NCI-H524 treated with DMSO at 0.1 percent for 48 hours (cell line): ENCODE measurements at regions not wholly inside any gene's neighbourhood (a gene's known extent, or its start where the extent isn't known, plus 50 kb on each side); places are given as distances from the start of the nearest gene placed in this dataset.

Experiments
- DNase-seq: peaks from one replicate; lab custom pipeline; 2025; lab: John Stamatoyannopoulos, UW

DNA sequence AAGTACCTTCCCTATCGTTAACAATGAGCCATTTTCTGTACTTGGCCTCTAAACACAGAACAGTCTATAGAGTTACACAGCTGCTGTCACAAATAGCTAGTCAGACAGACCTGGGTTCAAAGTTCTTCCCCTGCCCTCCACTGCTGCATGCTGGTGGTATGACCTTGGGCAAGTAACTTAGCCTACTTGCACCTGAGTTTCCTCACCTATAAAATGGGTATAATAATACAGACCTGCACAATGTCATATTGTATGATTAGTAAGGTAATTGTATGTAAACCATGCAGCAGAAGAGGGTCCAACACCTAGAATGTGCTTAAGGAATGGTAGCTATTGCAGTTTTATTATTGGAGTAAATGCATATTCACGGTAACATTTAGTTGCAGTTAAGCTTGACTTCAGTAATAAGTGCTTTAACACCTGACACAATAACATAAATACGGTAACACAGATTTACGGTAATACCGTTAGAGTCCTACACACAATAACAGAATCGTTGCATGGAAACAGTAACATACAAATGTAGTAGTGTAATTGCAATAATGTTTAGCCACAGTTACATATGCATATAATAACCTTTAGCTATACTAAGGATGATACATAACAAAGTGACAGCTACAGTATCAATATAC lies 193.3 kb upstream of the CSF3R start:
- DNase-seq, result no peak

DNA sequence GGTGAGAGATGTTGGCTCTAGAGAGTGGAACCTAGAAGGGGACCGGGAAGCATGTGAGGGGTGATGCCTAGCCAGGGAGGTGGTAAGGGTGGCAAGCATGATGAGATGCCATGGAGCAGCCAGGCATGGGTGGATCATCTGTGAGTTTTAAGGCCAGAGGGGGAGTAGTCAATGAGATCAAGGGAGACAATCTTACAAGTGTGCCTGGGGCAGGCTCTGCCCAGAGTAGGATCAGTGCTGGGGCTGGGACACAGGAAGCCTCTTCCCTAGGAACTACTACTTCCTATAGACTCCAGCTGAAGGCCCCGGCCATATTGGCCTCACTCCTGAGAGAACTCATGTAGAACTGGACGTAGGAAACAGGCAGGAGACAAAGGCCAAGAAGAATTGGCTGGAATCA lies 192.4 kb upstream of the CSF3R start:
- no peak for DNase-seq

DNA sequence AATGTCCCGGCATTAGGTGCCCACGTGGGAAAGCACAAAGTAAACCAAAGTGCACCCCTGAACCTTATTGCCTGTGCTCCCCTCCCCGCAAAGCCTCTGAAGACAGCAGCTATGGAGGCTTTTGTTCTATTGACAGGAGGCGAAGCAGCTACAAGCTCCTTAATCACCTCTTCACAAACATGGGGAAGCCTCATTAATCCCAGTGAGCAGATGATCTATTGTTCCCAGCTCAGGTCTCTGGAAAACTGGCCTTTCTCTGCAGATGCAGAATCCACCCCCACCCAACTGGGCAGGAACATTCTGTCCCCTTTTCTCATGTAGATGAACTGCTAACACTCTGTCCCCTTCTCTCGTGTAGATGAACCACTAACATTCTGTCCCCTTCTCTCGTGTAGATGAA lies 190.5 kb upstream of the CSF3R start:
- peak; percentile 88 for DNase-seq

DNA sequence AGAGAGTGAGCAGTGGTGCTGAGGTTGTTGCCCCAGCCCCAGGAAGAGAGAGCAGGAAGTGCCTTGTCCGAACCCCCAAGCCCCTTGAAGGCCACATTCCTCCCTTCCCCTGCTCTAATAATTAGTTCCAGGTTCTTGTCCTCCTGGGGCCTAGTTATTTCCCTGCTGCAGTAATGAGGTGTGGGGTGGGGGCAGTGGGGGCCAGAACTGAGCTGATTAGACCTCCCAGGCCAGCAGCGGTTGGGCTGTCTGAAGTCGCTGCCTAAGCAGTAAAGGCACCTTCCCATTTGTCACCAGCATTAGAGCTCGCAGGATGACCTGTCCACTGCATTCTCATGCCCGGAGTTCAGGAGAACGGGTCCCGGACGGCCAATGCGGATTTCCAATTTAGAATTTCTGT lies 186.5 kb upstream of the CSF3R start:
- no peak for DNase-seq

DNA sequence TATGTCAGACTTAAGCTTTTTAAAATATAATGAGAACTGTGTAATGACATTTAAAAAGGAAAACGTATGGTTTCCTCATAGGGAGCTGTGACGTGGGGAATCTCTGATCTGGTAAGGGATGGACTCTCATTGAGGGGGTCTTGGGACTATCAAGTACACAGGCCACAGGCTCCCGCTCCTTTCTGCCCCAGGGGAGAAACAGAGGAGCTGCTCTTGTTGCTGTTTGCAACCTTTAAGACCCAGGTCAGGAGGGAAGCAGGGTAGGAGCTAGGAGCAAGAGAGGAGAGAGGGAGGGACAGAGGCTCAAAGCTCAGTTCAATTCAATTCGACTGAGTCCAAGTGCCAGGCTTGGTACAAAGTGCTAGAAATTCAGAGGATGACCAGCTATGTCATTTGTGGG lies 185.1 kb upstream of the CSF3R start:
- DNase-seq, result no peak

DNA sequence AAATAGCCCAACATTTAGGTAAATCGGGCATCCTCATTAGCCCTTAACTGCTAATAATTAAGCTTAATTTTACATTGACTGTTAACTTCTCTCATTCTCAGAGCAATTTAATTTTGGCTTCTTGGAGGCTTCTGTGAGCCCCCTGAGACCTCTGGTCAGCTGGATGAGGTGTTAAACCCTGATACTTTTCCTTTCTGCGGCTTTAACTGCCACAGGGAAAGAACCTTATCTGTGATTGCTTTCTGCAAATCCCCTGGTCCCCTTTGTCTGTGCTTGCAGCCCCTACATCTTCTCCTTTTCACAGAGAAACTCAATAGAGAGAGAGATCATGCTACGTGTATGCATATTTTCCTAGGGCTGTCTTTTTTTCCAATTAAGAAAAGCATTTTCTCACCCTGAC lies 184.5 kb upstream of the CSF3R start:
- no peak for DNase-seq

DNA sequence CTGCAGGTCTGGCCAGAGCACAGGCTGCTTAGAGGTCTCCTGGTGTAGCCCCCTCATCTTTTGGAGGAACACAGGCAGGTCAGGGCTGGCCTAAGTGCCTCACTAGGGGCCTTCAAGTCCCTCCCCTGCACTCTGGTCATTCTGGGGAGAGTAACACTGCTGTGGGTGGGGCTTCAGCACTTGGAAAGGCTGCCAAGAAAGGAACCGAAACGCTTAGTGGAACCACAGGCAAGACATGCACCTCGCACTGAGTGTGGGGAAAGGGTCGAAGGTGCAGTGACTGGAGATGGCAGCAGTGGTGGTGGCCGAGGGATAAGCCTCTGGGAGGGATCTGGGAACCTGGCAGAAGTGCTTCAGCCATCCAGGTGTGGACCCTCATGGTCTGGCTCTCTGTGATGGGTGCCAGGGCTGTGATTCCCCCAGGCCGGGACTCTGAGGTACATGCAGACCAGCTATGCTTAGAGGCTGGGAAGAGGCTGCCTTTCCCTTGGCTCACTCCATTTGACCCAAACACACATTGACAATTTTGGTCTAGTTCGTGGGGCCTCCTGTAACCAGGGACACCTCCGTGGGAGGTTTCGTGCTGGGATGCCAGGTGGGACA lies 182.9 kb upstream of the CSF3R start:
- DNase-seq, result no peak

DNA sequence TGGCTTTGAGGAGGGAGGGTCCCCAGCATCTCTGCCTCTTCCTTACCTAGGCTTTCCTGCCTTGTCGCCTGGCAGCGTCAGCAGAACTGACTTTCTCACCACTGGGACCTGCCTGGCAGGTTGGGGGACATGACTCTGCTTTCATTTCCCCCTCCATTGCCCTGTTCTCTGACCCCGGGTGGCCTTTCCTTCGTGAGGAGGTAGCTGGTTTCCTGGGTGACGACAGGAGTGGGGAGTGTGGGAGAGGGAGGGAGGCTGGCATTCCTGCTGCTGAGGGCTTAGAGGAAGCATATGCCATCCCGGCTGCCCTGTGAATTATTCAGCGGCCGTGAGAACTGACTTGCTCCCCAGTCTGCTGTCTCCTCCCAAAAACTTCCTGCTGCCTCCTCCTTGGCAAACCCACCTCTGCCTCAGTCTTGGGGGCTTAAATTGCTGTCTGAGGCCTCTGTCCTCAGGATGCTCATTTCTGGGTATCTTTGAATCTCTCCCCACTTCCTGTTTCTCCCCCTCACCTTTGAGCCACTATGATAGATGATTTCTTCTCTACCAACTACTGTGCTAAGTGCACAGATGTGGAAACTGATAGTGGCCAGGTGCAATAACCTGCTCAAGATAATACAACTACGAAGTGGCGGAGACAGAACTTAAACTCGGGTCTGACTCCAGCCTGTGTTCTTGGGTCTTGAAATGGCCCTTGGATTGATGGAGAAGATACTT lies 182.0 kb upstream of the CSF3R start:
- peak; percentile 55 for DNase-seq

DNA sequence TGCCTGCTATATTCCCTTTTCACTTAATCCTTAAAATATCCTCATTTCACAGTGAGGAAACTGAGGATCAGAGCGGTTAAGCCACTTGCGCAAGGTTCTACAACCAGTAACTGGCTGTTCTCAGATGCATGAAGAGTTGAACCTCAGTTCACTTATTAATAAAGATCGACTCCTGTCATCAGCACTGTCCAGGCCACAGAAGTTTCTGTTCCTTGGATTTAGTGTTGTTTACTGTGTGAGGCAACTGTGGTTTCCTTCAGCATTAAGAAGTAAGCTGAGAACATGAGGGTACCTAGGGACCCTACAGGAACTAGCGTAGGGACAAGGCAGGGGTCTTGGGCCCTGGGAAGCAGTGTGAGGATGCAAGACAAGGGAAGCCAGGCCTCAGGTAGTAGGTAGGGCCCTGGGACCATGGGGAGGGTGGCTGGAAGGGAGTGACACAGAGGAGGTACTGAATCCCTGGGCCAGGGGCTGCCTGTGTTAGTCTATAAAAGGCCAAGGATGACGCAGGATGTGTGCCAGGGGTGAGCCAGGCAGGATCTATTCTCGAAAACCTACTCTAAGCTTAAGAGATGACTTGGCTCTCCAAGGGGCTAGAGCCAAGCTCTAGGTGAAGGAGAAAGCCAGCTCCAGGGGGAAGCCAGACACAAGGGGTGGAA lies 181.2 kb upstream of the CSF3R start:
- DNase-seq, result no peak

DNA sequence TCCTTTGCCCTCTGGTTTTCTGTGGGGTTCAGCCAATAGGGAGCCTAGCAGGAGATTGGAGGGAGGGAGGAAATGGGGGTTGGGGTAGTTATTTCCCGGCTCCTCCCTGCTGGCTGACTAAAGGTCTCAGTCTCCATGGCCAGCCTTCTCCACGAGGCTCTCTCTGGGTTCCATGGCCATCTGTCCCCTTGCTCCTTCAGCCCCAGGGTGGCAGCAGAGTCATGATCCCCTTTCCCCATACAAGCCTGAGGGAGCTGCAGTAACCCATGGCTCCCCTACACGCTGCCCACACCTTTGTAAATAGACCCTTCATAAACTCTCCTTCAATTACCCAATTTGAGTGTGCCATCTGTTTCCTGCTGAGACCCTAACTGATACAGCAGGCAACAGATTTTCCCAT lies 176.1 kb upstream of the CSF3R start:
- DNase-seq, result peak; percentile 94

DNA sequence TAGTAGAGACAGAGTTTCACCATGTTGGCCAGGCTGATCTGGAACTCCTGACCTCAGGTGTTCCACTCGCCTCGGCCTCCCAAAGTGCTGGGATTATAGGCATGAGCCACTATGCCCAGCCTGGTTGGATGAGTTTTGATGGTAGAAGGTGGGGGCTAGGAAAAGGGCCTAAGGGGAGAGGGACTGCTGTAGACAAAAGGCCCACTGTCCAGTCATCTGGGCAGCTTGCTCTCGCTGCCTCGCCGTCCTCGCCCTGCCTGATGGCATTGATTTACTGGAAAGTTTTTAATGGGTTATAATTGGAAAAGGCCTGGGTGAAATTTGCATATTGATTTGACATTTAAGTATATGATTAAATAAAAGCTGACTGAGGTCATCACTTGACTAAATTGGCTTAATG lies 175.1 kb upstream of the CSF3R start:
- no peak for DNase-seq

DNA sequence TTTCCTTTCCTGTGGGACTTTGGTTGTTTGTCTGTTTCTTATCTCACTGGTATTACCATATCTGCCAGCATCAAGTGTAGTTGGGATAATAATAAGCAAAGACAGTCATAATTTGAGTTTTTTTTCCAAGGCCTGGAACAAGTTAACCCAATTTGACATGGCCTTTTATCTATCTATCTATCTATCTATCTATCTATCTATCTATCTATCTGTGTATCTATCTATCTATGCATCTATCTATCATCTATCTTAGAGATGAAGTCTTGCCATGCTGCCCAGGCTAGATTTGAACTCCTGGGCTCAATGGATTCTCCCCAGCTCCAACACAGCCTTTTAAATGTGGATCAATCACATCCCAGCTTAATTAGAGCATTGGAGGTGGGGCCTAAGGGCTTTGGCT lies 174.1 kb upstream of the CSF3R start:
- DNase-seq, result no peak

DNA sequence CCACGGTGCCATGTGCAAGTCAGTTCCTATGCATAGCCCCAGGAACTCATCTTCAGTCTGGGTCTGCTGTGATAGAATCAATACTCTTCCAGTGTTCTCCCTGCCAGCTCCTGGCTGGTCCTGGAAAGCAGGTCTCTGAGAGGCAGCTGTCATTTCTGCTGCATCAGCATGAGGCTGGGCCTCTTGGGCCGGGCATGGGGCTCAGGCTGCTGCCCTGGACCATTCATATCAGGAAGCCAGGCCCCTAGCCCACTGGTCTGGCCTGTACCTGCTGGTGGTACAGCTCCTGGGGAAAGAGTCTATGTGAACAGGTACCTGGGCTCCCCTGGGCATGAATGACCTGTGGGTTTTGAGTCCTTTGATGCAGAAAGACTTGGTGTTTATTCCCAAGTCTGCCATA lies 173.6 kb upstream of the CSF3R start:
- DNase-seq, result no peak

DNA sequence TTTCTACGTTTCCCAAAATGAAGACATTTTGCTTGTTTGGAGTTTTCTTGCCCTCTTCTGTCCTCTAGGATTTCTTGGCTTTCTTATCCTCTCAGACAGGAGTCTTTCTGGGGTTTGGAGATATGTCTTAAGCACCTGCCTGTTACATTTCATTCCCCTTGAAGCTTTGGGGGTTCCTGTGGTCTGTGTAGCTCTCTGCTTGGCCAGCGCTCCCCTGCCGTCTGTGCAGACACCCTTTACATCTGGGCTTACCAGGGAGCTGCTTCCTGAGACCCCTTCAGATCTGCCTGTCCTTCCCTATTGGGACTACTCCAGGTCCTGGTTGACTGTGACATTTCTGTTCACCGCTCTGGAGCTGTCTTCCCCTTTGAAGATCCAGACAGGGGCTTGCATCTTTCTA lies 171.9 kb upstream of the CSF3R start:
- no peak for DNase-seq

DNA sequence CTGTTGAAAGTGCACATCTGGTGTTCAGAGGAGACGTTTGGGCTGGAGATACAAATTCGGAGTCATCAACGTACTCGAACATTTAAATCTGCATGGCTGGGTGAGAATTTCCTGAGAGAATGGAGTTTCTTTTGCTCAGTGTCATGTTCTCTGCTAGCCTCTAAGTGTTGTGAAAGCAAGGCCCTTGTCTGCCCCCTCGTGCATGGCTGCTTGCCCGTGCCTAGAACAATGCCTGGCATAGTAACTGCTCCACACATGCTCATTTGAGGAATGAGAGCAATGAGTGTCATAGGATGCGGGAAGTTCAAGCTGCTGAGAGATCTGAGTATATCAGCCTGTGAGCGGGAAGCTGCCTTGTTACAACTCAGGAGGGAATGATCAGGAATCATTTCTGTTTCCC lies 171.1 kb upstream of the CSF3R start:
- DNase-seq, result no peak

DNA sequence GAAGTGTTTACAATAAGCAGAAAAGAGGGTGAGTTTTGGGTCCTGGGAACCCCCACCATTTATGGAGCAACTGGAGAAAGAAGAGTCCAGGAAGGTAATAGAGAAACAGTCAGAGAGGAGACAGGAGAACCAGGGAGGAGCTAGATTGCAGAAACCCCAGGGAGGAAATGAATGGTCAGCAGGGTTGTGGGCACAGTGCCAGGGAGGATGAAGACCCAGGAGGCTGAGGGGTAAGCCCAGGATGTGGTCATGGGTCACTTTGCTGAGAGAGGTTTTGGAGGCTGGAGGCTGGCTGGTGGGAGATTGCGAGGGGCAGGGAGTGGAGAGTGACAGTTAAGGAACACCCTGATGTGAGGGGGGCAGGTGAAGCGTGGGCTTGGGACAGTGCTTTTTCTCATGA lies 169.9 kb upstream of the CSF3R start:
- no peak for DNase-seq

DNA sequence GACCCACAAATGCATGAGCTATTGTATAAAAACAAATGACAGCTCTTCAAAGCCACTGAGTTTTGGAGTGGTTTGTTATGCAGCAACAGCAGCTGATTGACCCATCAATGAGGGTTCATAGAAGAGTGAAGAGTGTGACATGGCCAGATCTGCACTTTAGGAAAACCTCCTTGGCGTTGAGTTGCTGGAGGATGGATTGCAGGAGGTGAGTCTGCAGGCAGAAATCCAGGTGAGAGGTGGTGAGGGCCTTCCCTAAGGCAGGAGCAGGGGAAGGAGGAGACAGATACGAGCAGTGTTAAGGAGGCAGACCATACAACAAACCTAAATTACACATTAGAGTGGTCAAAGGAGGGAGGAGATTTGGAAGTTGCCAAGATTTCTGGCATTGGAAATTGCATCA lies 169.3 kb upstream of the CSF3R start:
- no peak for DNase-seq

DNA sequence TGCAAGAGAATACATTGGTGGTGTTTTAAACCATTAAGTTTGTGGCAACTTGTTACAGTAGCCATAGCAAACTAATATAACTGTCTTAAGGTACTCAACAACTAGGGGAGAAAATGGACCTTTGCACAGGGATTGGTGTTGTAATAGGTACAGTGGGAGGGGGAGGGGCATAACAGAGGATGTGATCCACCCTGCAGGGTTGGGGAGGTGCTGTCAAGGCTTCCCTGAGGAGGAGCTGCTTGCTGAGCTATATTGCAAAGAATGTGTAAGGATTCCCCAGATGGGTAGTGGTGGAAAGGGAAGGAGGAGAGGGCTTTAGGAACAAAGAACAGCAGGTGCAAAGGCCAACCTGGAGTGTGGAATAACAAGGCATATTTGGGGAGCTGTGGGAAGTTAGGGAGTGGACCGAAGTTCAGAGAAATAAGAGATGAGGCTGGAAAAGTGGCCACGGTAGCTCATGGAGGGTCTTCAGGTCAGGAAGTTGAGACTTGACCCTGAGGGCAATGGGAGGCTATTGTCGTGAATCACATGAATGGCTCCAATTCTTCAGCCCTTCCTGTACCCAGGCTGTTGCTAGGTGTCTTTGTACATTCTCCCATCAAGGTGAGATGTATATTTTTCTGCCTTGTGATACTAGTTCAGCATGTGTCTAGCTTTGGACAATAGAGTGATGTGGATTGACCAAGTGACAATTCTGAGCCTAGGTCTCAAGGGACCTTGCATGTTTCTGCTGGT lies 168.6 kb upstream of the CSF3R start:
- DNase-seq, result no peak

DNA sequence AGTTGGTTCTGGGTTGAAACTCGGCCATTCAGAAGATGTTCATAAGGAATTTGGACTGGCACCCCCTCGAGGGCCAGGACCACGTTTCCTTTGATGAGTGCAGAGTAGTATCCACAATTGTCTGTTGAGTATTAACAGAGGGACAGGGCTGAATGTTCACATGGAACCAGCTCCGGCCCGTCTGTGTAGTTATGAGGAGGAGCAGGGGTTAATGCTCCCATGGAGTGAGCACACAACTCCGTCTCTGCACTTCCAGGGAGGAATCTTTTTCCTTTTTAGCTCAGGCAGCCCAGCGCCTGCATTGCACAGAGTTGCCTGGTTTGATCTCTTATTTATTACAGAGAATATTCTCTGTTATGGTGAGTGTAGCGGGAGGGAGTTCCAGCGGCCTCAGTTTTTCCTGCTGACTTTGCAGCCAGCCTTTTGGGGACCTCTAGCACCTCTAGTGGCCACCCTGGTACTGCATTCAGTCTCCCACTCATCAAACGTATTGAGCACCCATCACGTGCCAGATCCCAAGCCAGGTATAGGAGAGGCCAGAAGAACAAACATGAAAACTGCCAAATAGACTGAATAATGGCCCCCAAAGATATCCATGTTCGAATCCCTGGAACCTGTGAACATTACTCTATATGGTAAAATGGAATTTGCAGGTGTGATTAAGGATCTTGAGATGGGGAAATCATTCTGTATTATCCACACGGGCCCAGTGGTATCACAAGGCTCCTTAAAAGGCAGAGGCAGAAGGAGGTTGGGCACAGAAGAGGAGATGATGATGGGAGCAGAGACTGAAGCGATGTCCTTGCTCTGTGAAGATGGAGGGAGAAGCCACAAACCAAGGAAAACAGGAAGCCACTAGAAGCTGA lies 167.7 kb upstream of the CSF3R start:
- peak; percentile 24 for DNase-seq

DNA sequence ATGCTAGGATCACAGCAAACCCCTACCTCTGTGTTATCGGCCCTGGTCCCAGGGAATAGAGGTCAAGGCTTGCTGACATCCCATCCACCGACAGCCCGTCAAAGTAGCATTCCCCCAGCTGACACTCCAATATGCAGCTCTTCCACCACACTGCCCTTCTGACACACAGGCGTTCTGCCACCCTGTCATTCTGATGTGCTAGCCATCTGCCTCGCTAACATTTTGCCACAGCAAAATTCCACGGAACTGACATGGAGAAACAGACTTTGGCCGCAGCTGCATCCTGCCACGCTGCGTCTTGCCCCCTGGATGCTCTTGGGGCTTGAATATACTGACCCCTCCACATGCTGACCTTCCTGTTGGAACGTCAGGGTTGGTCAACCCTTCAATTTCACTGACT lies 163.2 kb upstream of the CSF3R start:
- no peak for DNase-seq

DNA sequence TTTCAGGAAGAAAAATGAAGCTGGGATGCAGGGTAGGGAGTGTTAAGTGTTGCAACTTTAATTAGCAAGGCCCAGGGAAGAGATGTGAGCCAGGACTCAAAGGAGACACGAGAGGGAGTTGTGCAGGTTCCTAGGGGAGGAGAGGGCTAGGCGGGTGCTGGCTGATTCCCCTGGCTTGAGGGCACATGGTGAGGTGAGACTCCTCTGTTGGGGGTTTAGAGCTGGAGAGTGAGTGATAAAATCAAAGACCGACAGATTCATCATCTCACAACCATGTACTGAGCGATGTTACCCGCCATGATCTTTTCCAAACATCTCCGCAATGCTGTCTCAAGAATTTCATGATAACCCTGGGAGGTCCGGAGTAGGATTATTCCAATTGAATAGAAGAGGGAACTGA lies 161.8 kb upstream of the CSF3R start:
- DNase-seq, result no peak
